Thyroid gland (tissue), 4 donors: ENCODE measurements at regions not wholly inside any gene's neighbourhood (a gene's known extent, or its start where the extent isn't known, plus 50 kb on each side); places are given as distances from the start of the nearest gene placed in this dataset.

Source experiments
- CTCF ChIP-seq, 6 experiments: fragments of 200-600 bp in 3 of 6; fragments of 450-650 bp in 3 of 6; sonication (generic) in 3 of 6; IDR thresholded peaks; one replicate each; pipeline ENCODE4 v1.5.1; 2016 to 2019; ENCODE audit warnings: antibody characterized with exemption in 6 of 6, mild to moderate bottlenecking in 2 of 6, inconsistent platforms in 1 of 6, moderate library complexity in 1 of 6
- POLR2A ChIP-seq, 2 donors: fragments of 450-650 bp; IDR thresholded peaks; one replicate each; pipeline ENCODE4 v1.6.1; 2017; ENCODE audit warnings: antibody characterized with exemption in 2 of 2, mild to moderate bottlenecking in 2 of 2, moderate library complexity in 1 of 2

DNA sequence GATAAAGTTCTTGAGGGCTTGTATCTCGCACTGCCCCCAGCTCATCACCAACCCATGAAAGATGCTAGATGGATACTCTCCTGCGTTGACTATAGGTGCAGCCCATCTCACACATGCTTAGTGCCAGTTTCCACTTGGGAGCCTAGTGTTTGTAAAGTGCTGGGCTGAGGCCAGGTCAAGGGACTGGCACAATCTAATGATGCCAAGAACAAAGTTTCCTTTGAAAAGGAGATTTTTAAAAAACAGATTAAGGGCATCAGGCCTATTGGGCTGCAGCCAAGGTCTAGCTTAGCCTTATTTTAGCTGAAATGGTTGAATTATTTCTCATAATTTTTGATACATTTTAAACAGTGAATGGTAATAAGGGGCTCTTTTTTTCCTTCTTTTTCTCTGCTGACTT lies 259.0 kb downstream of the ADRA2A start:
- TF ChIP-seq CTCF (IDR thresholded peaks at IDR 0.05) (no peak), POLR2A (IDR thresholded peaks at IDR 0.05) (no peak)
